IPS-20b (cell line): ENCODE measurements at regions not wholly inside any gene's neighbourhood (a gene's known extent, or its start where the extent isn't known, plus 50 kb on each side); places are given as distances from the start of the nearest gene placed in this dataset.
"Not testable (repeated sequence)": the region's sequence is repeated elsewhere in the genome, so short reads cannot be mapped to it uniquely, and the experiment has no call there.

Experiments
- H3K27ac ChIP-seq: one replicate; pipeline ENCODE4 v1.5.1; 2013; ENCODE audit warnings: low read length
- H3K27me3 ChIP-seq: 2 replicates; pipeline ENCODE4 v1.6.1; 2013; ENCODE audit warnings: mild to moderate bottlenecking, low read length, inconsistent platforms; ENCODE audit not compliant: insufficient read depth
- H3K36me3 ChIP-seq: 2 replicates; pipeline ENCODE4 v1.6.1; 2013; ENCODE audit warnings: low read depth, mild to moderate bottlenecking, inconsistent platforms, low read length, moderate library complexity; ENCODE audit not compliant: insufficient read depth
- H3K4me1 ChIP-seq: 2 replicates; pipeline ENCODE4 v1.6.1; 2013; ENCODE audit warnings: mild to moderate bottlenecking, control low read depth, inconsistent platforms, low read length, moderate library complexity; ENCODE audit not compliant: insufficient read depth
- H3K4me3 ChIP-seq: 2 replicates; pipeline ENCODE4 v1.5.1; 2013; ENCODE audit warnings: mild to moderate bottlenecking, low read length, inconsistent platforms
- H3K9ac ChIP-seq: 2 replicates; pipeline ENCODE4 v1.6.1; 2013; ENCODE audit warnings: low read depth, mild to moderate bottlenecking, inconsistent platforms, low read length, moderate library complexity
- H3K9me3 ChIP-seq: 2 replicates; pipeline ENCODE4 v1.6.1; 2013; ENCODE audit warnings: mild to moderate bottlenecking, low read depth, low read length, inconsistent platforms; ENCODE audit not compliant: insufficient read depth

GRCh38 chr7:81449105-81449504 lies 320.7 kb downstream of the HGF start:
- H3K4me3 ChIP-seq = no peak overlapping the region
- H3K27ac ChIP-seq = no peak overlapping the region

GRCh38 chr7:81447351-81447952 lies 322.4 kb downstream of the HGF start:
- no peak overlapping the region for H3K27ac ChIP-seq

More at GRCh38 chr7:81449105-81449504, 320.7 kb downstream of the HGF start:
- Histone ChIP-seq H3K4me1 (no peaks in the 10 kb centered on the region), H3K9ac (no peak overlapping the region), H3K27me3 (no peaks in the 10 kb centered on the region), H3K9me3 (no peaks in the 10 kb centered on the region), H3K36me3 (no peaks in the 10 kb centered on the region)

GRCh38 chr7:81446212-81446611 lies 323.6 kb downstream of the HGF start:
- no peaks in the 10 kb centered on the region for H3K27me3 ChIP-seq
- no peaks in the 10 kb centered on the region for H3K36me3 ChIP-seq
- H3K27ac ChIP-seq = no peak overlapping the region
- no peak overlapping the region for H3K9ac ChIP-seq
- no peaks in the 10 kb centered on the region for H3K9me3 ChIP-seq
- H3K4me1 ChIP-seq = no peaks in the 10 kb centered on the region
- H3K4me3 ChIP-seq = no peak overlapping the region

More at GRCh38 chr7:81447351-81447952, 322.4 kb downstream of the HGF start:
- Histone ChIP-seq H3K36me3 (no peaks in the 10 kb centered on the region), H3K9ac (no peak overlapping the region), H3K4me1 (no peaks in the 10 kb centered on the region), H3K9me3 (no peaks in the 10 kb centered on the region), H3K27me3 (no peaks in the 10 kb centered on the region), H3K4me3 (no peak overlapping the region)

- H3K4me3 ChIP-seq = no peak overlapping the region
- no peaks in the 10 kb centered on the region for H3K36me3 ChIP-seq
- no peak overlapping the region for H3K9ac ChIP-seq
- no peaks in the 10 kb centered on the region for H3K27me3 ChIP-seq
- no peaks in the 10 kb centered on the region for H3K4me1 ChIP-seq
- no peaks in the 10 kb centered on the region for H3K9me3 ChIP-seq
- no peak overlapping the region for H3K27ac ChIP-seq
These were observed 324.4 kb downstream of the HGF start for GRCh38 chr7:81445462-81445861.

GRCh38 chr7:81441750-81442149 lies 328.1 kb downstream of the HGF start:
- Histone ChIP-seq H3K27me3 (no peaks in the 10 kb centered on the region), H3K27ac (no peak overlapping the region), H3K4me3 (no peak overlapping the region), H3K9ac (no peak overlapping the region), H3K4me1 (no peaks in the 10 kb centered on the region), H3K9me3 (no peaks in the 10 kb centered on the region), H3K36me3 (no peaks in the 10 kb centered on the region)

GRCh38 chr7:81439591-81439990 lies 330.3 kb downstream of the HGF start:
- Histone ChIP-seq H3K4me3 (no peak overlapping the region), H3K4me1 (no peaks in the 10 kb centered on the region), H3K9ac (no peak overlapping the region), H3K27ac (no peak overlapping the region), H3K9me3 (no peaks in the 10 kb centered on the region), H3K27me3 (no peaks in the 10 kb centered on the region), H3K36me3 (no peaks in the 10 kb centered on the region)

GRCh38 chr7:81437160-81437559 lies 332.7 kb downstream of the HGF start:
- not testable (repeated sequence) for H3K27ac ChIP-seq, H3K9me3 ChIP-seq, H3K9ac ChIP-seq, H3K4me3 ChIP-seq, H3K4me1 ChIP-seq, H3K36me3 ChIP-seq, H3K27me3 ChIP-seq

GRCh38 chr7:81433692-81434331 lies 336.0 kb downstream of the HGF start:
- H3K36me3 ChIP-seq = no peaks in the 10 kb centered on the region

GRCh38 chr7:81433206-81433605 lies 336.6 kb downstream of the HGF start:
- Histone ChIP-seq H3K27me3 (no peaks in the 10 kb centered on the region), H3K27ac (no peak overlapping the region), H3K9ac (no peak overlapping the region), H3K9me3 (no peaks in the 10 kb centered on the region), H3K36me3 (no peaks in the 10 kb centered on the region), H3K4me1 (no peaks in the 10 kb centered on the region), H3K4me3 (no peak overlapping the region)

More at GRCh38 chr7:81433692-81434331, 336.0 kb downstream of the HGF start:
- Histone ChIP-seq H3K4me3 (no peak overlapping the region), H3K9ac (no peak overlapping the region), H3K9me3 (no peaks in the 10 kb centered on the region), H3K27me3 (no peaks in the 10 kb centered on the region), H3K4me1 (no peaks in the 10 kb centered on the region), H3K27ac (no peak overlapping the region)

- no peaks in the 10 kb centered on the region for H3K4me1 ChIP-seq
- no peak overlapping the region for H3K4me3 ChIP-seq
- no peak overlapping the region for H3K9ac ChIP-seq
- no peak overlapping the region for H3K27ac ChIP-seq
- no peaks in the 10 kb centered on the region for H3K27me3 ChIP-seq
- H3K9me3 ChIP-seq = no peaks in the 10 kb centered on the region
- H3K36me3 ChIP-seq = no peaks in the 10 kb centered on the region
These were observed 339.1 kb downstream of the HGF start for GRCh38 chr7:81430761-81431160.

GRCh38 chr7:81430150-81430549 lies 339.7 kb downstream of the HGF start:
- Histone ChIP-seq H3K36me3 (no peaks in the 10 kb centered on the region), H3K9ac (no peak overlapping the region), H3K27me3 (no peaks in the 10 kb centered on the region), H3K9me3 (no peaks in the 10 kb centered on the region), H3K27ac (no peak overlapping the region), H3K4me1 (no peaks in the 10 kb centered on the region), H3K4me3 (no peak overlapping the region)

GRCh38 chr7:81427461-81427860 lies 342.4 kb downstream of the HGF start:
- Histone ChIP-seq H3K36me3 (no peaks in the 10 kb centered on the region), H3K27me3 (no peaks in the 10 kb centered on the region), H3K27ac (no peak overlapping the region), H3K4me3 (no peak overlapping the region), H3K9ac (no peak overlapping the region), H3K9me3 (no peaks in the 10 kb centered on the region), H3K4me1 (no peaks in the 10 kb centered on the region)
